T follicular helper cell (primary cell): ENCODE measurements at regions not wholly inside any gene's neighbourhood (a gene's known extent, or its start where the extent isn't known, plus 50 kb on each side); places are given as distances from the start of the nearest gene placed in this dataset.
"Not testable (repeated sequence)": the region's sequence is repeated elsewhere in the genome, so short reads cannot be mapped to it uniquely, and the experiment has no call there.

Source experiments
- DNase-seq: peaks from one replicate; pipeline ENCODE4 v3.0.0-alpha.2; 2020; ENCODE audit warnings: low read depth

DNA sequence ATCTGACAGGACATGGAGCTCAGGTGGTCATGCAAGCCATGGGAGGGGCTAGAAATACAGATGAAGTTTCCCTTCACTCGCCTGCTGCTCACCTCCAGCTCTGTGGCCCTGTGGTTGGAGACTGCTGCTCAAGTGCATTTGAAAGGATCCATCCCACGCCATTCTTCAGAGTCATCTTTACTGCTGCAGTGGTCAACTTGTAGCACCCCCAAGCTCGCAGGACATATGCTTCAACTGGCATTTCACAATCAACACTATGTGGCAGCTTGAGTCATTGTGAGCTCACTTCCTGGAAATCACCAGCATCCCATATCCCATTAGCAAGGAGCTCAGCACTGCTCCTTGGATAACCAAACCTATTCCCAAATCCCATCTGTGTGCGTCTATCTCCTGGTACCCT lies 116.2 kb upstream of the TP53BP2 start:
- DNase-seq, result not testable (repeated sequence)

DNA sequence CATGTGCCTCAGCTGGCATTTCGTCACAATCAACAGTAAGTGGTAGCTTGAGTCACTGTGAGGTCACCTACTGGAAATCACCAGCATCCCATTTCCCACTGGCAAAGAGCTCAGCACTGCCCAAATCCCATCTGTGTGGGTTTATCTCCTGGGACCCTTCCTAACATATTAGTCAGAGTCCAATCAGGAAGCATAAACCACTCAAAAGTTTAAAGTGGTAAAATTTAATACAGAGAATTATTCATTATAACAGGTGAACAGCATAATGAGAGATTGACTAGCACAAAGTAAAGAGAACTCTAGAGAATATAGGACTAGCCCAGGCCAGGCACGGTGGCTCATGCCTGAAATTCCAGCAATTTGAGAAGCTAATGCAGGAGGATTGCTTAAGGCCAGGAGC lies 107.1 kb upstream of the TP53BP2 start:
- not testable (repeated sequence) for DNase-seq

DNA sequence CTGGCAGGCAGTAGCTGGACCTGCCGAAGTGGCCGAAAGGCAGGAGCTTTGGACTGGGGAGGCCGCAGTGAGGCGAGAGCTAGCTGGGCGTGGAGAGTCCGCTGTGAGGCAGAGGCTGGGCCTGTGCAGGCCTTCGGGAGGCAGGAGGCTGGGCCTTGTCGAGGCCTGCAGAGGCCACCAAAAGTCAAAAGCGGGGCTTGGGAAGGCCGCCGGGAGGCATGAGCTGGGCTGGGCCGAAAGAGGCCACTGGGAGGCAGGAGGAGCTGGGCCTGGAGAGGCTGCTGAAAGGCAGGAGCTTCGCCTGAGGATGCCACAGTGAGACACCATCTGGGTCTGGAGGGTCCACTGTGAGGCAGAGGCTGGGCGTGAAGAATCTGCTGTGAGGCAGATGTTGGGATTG lies 105.8 kb upstream of the TP53BP2 start:
- DNase-seq, result not testable (repeated sequence)

DNA sequence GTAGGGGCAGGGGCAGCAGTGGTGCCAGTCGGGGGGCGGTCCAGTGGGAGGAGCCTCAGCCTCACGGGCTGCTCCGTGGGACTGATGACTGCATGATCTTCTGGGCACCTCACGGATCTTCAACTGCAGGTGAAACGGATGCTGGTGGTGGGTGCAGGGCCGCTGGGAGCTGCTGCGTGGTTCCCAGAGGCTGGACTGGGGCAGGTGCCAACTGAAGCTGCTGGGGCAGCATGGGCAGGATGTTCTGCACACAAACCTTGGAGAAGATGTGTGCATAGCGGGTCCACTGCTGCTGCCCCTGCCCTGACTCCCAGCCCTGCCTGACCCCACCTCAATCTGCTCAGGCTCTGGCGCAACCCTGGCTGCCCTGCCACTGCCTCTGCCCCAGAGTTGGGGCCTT lies 104.2 kb upstream of the TP53BP2 start:
- DNase-seq, result not testable (repeated sequence)

DNA sequence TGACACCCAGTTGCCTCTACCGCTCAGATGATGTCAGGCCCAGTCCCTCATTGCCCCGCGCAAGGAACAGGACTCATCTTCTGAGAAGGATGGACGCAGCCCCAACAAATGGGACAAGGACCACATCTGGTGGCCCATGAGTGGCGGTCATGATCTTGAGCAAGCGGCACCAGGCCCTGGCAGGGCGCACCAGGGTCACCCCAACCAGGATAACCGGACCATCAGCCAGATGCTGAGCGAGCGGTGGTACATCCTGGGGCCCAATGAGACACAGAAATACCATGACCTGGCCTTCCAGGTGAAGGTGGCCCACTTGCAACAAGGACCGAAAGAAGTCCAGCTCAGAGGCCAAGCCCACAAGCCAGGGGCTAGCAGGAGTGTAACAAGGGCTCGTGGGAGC lies 102.3 kb upstream of the TP53BP2 start:
- not testable (repeated sequence) for DNase-seq

DNA sequence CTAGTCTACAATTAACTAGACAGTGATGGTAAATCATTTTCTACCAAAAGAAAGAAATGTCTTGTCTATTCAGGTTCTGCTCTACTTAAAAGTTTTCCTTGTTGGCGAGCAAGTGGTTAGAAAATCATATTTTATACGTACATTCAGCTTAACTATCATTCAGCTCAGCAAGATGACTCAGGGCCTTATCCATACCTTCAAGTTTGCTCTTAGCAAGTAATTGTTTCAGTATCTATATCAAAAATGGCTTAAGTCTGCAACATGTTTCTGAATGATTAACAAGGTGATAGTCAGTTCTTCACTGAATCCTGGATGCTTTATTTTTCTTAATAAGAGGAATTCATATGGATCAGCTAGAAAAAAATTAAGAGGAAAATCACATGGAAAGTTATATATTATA lies 90.8 kb upstream of the TP53BP2 start:
- DNase-seq, result not testable (repeated sequence)

DNA sequence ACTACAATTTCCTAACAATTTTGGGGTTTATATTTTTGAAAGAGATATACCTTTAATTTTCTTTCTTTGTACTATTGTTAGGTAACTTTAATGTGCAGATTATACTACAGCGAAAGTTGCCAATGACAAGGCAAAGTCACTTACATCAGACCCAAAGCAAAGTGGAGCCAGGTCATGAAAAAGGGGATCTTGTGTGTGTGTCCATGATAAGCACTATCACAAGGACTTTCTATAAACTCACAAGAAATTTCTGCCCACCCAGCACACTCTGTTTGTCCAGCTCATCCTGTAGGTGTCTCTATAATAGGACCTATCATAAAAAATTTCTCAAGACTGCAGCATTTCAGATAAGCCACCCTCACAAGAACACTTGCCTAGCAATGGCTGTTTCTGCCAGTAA lies 85.7 kb upstream of the TP53BP2 start:
- not testable (repeated sequence) for DNase-seq

DNA sequence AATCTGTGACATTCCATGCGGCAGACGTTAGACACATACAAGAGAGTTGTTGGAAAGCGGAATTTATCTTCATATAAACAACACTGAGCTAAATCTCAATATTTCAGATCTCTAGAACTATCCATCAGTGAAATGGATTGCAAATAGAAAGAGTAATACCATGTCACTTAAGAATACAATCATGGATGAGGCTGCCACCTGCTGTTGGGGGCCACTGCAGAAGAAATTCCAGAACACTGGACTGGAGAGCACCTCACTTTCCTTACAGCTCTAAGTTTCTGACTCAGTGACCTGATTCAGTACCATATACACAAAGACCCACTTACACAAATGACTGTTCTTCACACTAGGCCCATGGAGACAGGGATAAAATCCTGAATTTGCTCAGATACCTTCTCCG lies 75.1 kb upstream of the TP53BP2 start:
- DNase-seq, result peak; percentile 1

DNA sequence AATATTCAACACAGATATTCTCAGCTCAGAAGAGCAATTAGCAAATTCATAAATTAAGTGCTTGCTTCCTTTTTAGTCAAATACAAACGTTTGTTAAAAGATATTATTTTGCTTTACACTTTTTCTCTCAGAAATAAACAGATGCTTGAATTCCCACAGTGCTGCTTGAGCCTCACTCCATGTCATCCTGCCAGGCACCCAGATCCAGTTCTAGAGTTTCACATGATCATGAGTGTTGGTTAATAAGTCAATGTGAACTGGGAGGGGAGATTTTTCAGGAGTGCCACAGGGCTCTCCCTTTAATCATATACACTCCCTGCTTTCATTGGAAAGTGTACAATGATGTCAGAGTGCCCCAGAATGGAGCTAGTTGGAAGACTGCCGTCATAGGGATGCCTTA lies 69.7 kb upstream of the TP53BP2 start:
- DNase-seq, result not testable (repeated sequence)

DNA sequence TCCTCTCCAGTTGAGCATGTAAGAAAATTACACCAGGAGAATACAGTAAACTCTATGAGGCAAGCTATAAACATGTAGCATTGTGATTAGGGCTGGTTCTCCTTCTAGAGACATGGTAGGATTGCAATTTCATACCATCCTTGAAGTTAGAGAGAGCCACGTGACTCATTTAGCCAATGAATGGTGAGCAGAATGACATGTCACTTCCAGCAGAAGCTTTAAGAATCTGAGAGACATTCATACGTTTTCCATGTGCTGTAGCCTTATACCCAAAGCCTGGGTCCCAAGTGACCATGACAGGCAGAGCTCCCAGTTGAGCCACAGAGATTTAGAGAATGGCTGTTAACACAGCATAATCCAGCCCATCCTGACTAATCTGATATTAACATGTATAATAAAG lies 68.0 kb upstream of the TP53BP2 start:
- not testable (repeated sequence) for DNase-seq

DNA sequence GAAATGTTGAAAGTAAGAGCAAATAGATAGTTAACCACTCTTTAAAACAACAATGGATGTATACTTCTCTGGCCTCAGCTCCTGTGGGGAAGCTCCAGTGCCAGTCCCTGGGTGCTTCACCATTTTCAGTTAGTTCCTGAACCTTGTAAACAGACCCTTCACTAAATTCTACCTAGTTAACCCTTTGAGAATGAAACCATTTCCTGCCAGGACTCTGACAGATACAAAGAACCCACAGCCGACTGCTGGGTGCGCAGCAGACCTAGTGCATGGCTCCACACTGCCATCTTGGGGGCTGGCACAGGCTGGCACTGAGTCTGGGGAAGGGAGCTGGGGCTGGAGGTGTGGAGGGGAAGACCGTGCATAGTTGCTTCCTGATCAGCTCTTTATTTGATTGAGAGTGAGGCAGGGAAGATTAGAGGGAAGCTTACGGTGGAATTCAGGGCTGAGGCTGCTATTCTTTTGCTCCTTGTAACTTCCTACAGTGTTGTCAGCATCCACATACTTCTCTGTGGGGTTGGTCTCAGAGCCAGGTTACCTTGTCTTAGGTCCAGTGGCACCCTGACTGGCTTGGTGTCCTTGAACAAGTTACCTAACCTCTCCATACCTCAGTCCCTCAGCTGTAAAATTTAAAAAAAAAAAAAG lies 62.3 kb upstream of the TP53BP2 start:
- DNase-seq, result not testable (repeated sequence)

DNA sequence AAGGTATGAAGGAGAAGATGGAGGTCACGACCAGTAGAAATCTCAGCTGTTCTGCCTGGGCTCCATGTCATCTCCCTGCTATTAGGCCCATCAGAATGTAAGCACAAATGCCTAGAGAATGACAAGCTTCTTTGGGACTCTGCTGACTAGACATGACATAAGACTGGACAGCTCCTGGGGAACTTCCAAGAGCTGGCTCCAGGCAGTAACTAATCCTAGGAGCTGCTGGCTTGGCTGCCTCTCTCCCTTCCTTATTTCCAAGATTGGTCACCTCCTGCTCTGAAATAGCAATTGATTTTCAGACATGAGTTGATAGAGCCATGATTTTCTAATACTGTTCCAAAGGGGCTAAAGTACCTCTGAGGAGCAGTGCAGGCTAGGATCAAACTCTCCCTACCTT lies 57.5 kb upstream of the TP53BP2 start:
- DNase-seq, result not testable (repeated sequence)

DNA sequence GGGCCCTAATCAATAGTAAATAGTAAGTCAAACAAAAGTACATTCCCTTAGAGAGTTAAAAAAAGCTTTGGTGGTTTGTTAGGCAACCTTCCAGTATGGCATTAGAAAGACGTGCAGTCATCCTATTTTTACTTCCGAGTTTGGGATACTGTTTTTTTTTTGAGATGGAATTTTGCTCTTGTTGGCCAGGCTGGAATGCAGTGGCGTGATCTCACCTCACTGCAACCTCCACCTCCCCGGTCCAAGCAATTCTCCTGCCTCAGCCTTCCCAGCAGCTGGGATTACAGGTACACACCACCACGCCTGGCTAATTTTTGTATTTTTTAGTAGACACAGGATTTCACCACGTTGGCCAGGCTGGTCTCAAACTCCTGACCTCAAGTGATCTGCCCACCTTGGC lies 54.0 kb upstream of the TP53BP2 start:
- DNase-seq, result not testable (repeated sequence)

DNA sequence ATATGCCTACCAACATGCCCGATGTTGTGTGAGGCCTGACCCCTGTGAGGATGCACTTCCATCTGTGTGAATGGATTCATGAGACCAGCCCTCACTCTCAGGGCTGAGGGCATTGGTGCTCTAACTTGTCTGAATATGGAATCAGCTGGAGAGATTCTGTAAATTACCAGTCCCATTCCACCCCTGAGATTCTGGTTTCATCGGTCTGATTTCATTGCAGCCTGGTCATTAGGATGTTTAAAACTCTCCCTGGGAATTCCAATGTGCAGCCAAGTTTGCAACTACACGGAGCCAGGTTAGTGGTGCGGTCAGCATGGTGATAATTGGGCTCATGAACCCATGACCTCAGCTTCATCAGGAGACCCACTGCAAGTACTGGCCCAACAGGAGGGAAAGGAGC lies 51.4 kb upstream of the TP53BP2 start:
- DNase-seq, result not testable (repeated sequence)

DNA sequence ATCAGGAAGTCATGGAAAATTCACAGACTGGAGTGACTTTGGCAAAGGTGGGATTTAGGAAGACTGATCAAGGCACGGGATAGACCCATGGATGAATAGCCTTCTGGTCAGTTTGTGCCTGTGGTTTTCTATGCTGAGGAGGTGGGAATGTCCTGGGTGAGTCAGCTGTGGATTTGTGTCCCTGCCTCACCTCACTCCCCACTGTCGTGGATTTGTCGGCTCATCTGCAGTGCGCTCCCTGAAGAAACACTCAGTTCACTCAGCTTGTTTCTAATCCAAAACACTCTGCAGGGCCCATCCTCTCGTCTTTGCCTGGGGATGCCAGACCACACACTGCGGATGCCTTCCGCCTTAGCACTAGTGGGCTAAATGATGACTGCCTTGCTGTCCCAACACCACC lies 50.2 kb upstream of the TP53BP2 start:
- not testable (repeated sequence) for DNase-seq
